ENCODE measurements at regions not wholly inside any gene's neighbourhood (a gene's known extent, or its start where the extent isn't known, plus 50 kb on each side); places are given as distances from the start of the nearest gene placed in this dataset.

- intact Hi-C loops (cut with DNase I) = no loop called here
- TF ChIP-seq CTCF (IDR thresholded peaks at IDR 0.05) = no peak
- Histone ChIP-seq H3K27me3 (no peaks in the 10 kb centered on the region), H3K27ac (no peak overlapping the region), H3K9me3 (no peaks in the 10 kb centered on the region), H3K36me3 (no peaks in the 10 kb centered on the region), H3K4me1 (no peaks in the 10 kb centered on the region), H3K4me3 (no peak overlapping the region)
- FAIRE-seq (no peak), DNase-seq (no peak), ATAC-seq (no peak)
- WGBS, 2 donors = 63 to 83% methylated on average over 3 of the region's 3 CpGs
Measured at GRCh38 chr2:151114874-151115273, 146.8 kb downstream of the RBM43 start.

- ATAC-seq (no peak), DNase-seq (no peak), FAIRE-seq (no peak)
- 22 to 35% methylated on average over 3 of the region's 3 CpGs for WGBS, 2 donors
- no peaks in the 10 kb centered on the region for H3K27me3 ChIP-seq
- no peak for TF ChIP-seq CTCF (IDR thresholded peaks at IDR 0.05)
- intact Hi-C loops (cut with DNase I) = no loop called here
- no peak overlapping the region for H3K27ac ChIP-seq
- no peaks in the 10 kb centered on the region for H3K36me3 ChIP-seq
- H3K4me3 ChIP-seq = no peak overlapping the region
- no peaks in the 10 kb centered on the region for H3K9me3 ChIP-seq
- H3K4me1 ChIP-seq = no peaks in the 10 kb centered on the region
Measured at GRCh38 chr2:151113318-151113717, 148.3 kb downstream of the RBM43 start.

- FAIRE-seq = no peak
- Histone ChIP-seq H3K27ac (no peak overlapping the region), H3K4me3 (no peak overlapping the region), H3K27me3 (no peaks in the 10 kb centered on the region), H3K4me1 (no peaks in the 10 kb centered on the region), H3K9me3 (no peaks in the 10 kb centered on the region), H3K36me3 (no peaks in the 10 kb centered on the region)
- no peak for DNase-seq
- no peak for TF ChIP-seq CTCF (IDR thresholded peaks at IDR 0.05)
- ATAC-seq = peak in 1 of 4 donors; percentile 31
- WGBS, 2 donors = 35% methylated on average over 1 of the region's 1 CpG
- intact Hi-C loops (cut with DNase I) = no loop called here
Measured at GRCh38 chr2:151111599-151112278, 149.9 kb downstream of the RBM43 start.

- no peak for FAIRE-seq
- WGBS, 2 donors = 48 to 56% methylated on average over 3 of the region's 3 CpGs
- DNase-seq = no peak
- ATAC-seq = no peak
- H3K27ac ChIP-seq = no peak overlapping the region
- intact Hi-C loops (cut with DNase I) = no loop called here
- no peaks in the 10 kb centered on the region for H3K4me1 ChIP-seq
- H3K27me3 ChIP-seq = no peaks in the 10 kb centered on the region
- H3K4me3 ChIP-seq = no peak overlapping the region
- no peak for TF ChIP-seq CTCF (IDR thresholded peaks at IDR 0.05)
- H3K36me3 ChIP-seq = no peaks in the 10 kb centered on the region
- no peaks in the 10 kb centered on the region for H3K9me3 ChIP-seq
Measured at GRCh38 chr2:151106805-151107506, 154.7 kb downstream of the RBM43 start.

- DNase-seq = no peak
- intact Hi-C loops (cut with DNase I) = no loop called here
- no peak for ATAC-seq
Measured at GRCh38 chr2:151103551-151103950, 158.1 kb downstream of the RBM43 start.

More at GRCh38 chr2:151103551-151103950, 158.1 kb downstream of the RBM43 start:
- WGBS, 2 donors = 71 to 75% methylated on average over 4 of the region's 4 CpGs
- Histone ChIP-seq H3K27me3 (no peaks in the 10 kb centered on the region), H3K36me3 (no peaks in the 10 kb centered on the region), H3K4me1 (no peaks in the 10 kb centered on the region), H3K9me3 (no peaks in the 10 kb centered on the region), H3K4me3 (no peak overlapping the region), H3K27ac (no peak overlapping the region)
- no peak for TF ChIP-seq CTCF (IDR thresholded peaks at IDR 0.05)
- FAIRE-seq = no peak
